ENCODE measurements at regions not wholly inside any gene's neighbourhood (a gene's known extent, or its start where the extent isn't known, plus 50 kb on each side); places are given as distances from the start of the nearest gene placed in this dataset.
"Not testable (repeated sequence)": the region's sequence is repeated elsewhere in the genome, so short reads cannot be mapped to it uniquely, and the experiment has no call there.

DNA sequence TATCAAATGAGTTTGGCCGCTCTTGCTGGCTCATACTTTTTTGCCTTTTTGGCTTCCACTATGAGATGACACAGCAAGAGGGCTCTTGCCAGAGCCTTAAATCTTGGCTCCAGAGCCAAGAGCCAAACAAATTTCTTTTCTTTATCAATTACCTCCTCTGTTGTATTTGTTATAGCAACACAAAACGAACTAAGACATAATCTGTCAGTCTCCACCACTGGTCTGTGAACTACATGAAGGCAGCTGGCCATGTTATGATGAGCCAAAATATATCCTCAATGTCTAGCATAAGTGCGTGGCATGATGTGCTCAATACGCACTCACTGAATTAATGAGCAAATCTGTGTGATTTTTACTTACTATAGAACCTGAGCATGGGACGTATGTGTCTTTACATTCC is 220.0 kb upstream of the ZNF217 start:
- TF ChIP-seq, protein P1, sequence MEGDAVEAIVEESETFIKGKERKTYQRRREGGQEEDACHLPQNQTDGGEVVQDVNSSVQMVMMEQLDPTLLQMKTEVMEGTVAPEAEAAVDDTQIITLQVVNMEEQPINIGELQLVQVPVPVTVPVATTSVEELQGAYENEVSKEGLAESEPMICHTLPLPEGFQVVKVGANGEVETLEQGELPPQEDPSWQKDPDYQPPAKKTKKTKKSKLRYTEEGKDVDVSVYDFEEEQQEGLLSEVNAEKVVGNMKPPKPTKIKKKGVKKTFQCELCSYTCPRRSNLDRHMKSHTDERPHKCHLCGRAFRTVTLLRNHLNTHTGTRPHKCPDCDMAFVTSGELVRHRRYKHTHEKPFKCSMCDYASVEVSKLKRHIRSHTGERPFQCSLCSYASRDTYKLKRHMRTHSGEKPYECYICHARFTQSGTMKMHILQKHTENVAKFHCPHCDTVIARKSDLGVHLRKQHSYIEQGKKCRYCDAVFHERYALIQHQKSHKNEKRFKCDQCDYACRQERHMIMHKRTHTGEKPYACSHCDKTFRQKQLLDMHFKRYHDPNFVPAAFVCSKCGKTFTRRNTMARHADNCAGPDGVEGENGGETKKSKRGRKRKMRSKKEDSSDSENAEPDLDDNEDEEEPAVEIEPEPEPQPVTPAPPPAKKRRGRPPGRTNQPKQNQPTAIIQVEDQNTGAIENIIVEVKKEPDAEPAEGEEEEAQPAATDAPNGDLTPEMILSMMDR (conservative IDR thresholded peaks at IDR 0.05; ENCODE audit: low read length) = no peak
- no peak for DNase-seq (ENCODE audit: low read depth)
- no peak overlapping the region for H3K4me3 ChIP-seq (ENCODE audit: low read length)

DNA sequence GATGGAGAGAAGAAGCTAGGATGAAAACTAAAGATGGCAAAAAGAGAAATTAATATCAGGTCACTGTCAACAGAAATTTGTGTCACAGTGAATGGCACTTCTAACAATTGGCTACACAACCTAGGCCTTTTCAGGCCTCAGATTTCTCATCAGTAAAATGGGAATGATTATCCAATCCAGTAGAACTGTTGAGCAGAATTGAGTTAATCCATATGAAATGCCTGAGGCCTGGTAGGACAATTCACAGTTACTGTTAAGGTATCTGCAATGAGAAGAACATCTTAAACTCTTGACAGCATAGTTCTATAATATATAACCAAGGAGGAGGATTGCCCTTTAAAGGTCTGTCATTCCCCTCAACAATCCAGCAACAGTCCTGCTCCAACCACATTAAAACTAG is 217.9 kb upstream of the ZNF217 start:
- no peak for DNase-seq (ENCODE audit: low read depth)
- no peak overlapping the region for H3K4me3 ChIP-seq (ENCODE audit: low read length)
- TF ChIP-seq, protein P1 (conservative IDR thresholded peaks at IDR 0.05; ENCODE audit: low read length) = no peak

DNA sequence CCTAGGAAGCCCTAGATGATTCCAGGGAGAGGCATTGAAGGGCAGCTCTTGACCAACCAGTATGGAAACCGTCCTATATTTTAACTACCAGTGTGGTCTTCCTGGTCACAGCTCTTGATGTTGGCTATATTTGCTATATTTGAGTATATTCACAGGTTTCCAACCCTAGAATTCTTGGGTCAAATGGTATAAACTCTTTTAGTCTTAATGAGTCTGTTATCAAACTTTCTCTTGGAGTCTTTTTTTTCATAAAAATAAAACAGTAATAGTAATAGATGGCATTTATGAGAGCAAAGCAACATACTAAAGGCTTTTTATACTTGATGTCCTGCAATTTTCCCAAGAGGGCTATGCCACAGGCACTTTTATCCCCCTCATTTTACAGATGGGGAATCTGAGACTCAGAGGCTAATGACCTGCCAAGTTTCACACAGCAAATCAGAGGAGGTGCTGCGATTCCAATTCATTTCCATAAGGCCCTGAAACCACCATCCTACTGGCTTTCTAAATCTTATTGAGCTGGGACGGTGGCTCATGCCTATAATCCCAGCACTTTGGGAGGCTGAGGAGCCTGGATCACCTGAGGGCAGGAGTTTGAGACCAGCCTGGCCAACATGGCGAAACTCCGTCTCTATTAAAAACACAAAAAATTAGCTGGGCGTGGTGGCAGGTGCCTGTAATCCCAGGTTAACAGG is 217.2 kb upstream of the ZNF217 start:
- TF ChIP-seq, protein P1 (conservative IDR thresholded peaks at IDR 0.05; ENCODE audit: low read length) = no peak
- no peak overlapping the region for H3K4me3 ChIP-seq (ENCODE audit: low read length)
- no peak for DNase-seq (ENCODE audit: low read depth)

DNA sequence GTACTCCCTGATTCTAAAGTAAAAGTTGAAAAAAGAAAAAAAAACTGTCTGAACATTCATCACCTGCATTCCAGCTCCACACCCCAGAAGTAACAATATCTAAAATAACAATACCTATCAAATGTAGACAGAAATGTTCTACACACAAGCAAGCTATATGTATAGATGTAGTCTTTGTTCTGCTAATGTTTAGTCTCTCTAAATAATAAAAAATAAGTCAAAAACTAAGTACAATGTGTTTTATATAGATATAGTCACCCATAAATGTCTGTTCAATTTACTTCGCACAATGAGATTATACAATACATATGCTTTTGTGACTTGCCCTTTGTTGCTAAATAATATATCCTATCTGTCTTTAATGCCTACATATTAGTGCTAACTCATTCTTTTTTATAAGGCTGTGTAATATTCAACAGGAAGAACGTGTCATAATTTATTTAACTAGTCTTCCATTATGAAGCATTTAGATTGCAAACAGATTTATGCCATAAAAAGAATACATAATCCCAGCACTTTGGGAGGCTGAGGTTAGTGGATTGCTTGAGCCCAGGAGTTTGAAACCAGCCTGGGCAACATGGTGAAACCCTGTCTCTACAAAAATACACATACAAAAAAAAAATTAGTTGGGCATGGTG is 216.2 kb upstream of the ZNF217 start:
- no peak for DNase-seq (ENCODE audit: low read depth)
- TF ChIP-seq, protein P1 (conservative IDR thresholded peaks at IDR 0.05; ENCODE audit: low read length) = no peak
- H3K4me3 ChIP-seq (ENCODE audit: low read length) = no peak overlapping the region

DNA sequence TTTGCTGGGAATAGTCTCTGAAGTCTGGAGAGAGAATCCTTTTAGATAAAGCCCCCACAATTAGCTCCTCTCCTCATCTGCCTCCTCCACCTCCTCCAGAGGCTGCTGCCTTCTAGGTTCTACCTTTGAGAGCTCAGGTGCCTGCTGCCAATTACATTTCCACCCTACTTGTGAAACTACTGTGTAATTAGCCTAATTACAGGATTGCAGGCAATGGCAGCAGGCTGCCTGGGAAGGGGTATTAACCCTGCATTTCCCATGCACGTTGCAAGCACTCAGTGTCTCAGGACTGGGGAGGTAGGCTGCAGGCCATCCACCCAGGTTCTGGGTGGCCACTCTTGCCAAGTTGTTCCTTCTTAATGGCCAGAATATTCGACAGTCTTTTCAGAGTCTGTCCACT is 215.6 kb upstream of the ZNF217 start:
- H3K4me3 ChIP-seq (ENCODE audit: low read length) = no peak overlapping the region
- DNase-seq (ENCODE audit: low read depth) = no peak
- TF ChIP-seq, protein P1 (conservative IDR thresholded peaks at IDR 0.05; ENCODE audit: low read length) = no peak

DNA sequence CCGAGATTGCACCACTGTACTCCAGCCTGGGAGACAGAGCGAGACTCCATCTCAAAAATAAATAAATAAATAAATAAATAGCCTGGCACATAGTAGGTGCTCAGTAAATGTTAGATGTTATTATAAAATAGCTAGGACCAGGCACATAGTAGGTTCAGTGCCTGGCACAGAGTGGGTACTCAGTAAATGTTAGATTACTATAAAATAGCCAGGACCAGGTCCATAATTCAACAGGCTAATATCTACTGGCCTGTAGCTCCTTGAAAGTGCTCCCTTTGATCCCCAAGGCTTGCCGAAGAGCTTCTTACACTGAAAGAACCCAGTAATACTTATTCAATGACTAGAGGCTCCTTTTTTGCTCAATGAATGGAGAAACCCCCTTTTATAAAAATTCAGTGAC is 215.1 kb upstream of the ZNF217 start:
- no peak overlapping the region for H3K4me3 ChIP-seq (ENCODE audit: low read length)
- no peak for DNase-seq (ENCODE audit: low read depth)
- TF ChIP-seq, protein P1 (conservative IDR thresholded peaks at IDR 0.05; ENCODE audit: low read length) = no peak

DNA sequence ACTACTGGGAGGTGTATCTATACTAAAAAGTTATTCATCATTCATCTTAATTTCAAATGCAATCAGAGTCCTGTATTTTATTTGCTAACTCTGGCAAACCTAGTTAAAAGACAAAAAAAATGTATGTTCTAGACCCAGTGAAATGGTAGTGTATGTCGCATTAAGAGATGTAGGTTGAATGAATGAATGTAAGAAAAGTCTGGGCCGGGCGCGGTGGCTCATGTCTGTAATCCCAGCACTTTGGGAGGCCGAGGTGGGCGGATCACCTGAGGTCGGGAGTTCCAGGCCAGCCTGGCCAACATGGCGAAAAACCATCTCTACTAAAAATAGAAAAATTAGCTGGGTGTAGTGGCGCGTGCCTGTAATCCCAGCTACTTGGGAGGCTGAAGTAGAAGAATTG is 214.7 kb upstream of the ZNF217 start:
- H3K4me3 ChIP-seq (ENCODE audit: low read length); DNase-seq (ENCODE audit: low read depth): not testable (repeated sequence)
